ENCODE measurements at regions not wholly inside any gene's neighbourhood (a gene's known extent, or its start where the extent isn't known, plus 50 kb on each side); places are given as distances from the start of the nearest gene placed in this dataset.

DNA sequence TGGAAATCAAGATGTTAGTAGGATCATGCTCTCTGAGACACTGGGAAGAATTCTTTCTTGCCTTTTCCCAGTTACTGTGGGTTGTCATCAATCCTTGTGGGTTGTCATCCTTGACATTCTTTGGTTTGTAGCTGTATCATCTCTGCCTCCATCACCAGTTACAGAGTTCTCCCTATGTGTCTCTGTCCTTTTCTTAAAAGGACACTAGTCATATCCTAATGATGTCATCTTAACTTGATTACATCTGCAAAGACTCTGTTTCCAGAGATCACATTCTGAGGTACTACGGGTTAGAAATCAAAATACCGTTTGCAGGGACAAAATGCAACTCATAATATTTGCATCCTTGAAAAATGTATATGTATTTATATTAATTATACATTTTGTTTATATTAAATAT is 500.4 kb downstream of the ZBBX start:
- TF ChIP-seq, protein P1, sequence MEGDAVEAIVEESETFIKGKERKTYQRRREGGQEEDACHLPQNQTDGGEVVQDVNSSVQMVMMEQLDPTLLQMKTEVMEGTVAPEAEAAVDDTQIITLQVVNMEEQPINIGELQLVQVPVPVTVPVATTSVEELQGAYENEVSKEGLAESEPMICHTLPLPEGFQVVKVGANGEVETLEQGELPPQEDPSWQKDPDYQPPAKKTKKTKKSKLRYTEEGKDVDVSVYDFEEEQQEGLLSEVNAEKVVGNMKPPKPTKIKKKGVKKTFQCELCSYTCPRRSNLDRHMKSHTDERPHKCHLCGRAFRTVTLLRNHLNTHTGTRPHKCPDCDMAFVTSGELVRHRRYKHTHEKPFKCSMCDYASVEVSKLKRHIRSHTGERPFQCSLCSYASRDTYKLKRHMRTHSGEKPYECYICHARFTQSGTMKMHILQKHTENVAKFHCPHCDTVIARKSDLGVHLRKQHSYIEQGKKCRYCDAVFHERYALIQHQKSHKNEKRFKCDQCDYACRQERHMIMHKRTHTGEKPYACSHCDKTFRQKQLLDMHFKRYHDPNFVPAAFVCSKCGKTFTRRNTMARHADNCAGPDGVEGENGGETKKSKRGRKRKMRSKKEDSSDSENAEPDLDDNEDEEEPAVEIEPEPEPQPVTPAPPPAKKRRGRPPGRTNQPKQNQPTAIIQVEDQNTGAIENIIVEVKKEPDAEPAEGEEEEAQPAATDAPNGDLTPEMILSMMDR (conservative IDR thresholded peaks at IDR 0.05; ENCODE audit: low read depth, low read length): no peak
- no peak for TF ChIP-seq POLR2A (IDR thresholded peaks at IDR 0.05; ENCODE audit: low read depth, low read length)
- TF ChIP-seq RAD21 (IDR thresholded peaks at IDR 0.05; ENCODE audit: low read length): no peak
- TF ChIP-seq CEBPB (IDR thresholded peaks at IDR 0.05; ENCODE audit: low read depth, low read length): no peak
- TF ChIP-seq MAFK (IDR thresholded peaks at IDR 0.05; ENCODE audit: low read depth, low read length): no peak
- TF ChIP-seq MXI1 (IDR thresholded peaks at IDR 0.05; ENCODE audit: borderline replicate concordance, low read depth, low read length): no peak
- TF ChIP-seq MAZ (IDR thresholded peaks at IDR 0.05; ENCODE audit: borderline replicate concordance, low read depth, low read length): no peak
- TF ChIP-seq RFX5 (IDR thresholded peaks at IDR 0.05; ENCODE audit: low read depth, low read length): no peak
- TF ChIP-seq NFE2L2 (IDR thresholded peaks at IDR 0.05; ENCODE audit: low read depth, low read length): no peak
- no peak for TF ChIP-seq RCOR1 (IDR thresholded peaks at IDR 0.05; ENCODE audit: insufficient replicate concordance, low read length)
- TF ChIP-seq SMC3 (IDR thresholded peaks at IDR 0.05; ENCODE audit: low read depth, low read length): no peak
- TF ChIP-seq, protein P2, sequence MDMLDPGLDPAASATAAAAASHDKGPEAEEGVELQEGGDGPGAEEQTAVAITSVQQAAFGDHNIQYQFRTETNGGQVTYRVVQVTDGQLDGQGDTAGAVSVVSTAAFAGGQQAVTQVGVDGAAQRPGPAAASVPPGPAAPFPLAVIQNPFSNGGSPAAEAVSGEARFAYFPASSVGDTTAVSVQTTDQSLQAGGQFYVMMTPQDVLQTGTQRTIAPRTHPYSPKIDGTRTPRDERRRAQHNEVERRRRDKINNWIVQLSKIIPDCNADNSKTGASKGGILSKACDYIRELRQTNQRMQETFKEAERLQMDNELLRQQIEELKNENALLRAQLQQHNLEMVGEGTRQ (IDR thresholded peaks at IDR 0.05; ENCODE audit: low read depth, low read length): no peak
- TF ChIP-seq CHD1 (IDR thresholded peaks at IDR 0.05; ENCODE audit: low read depth, low read length): no peak
- TF ChIP-seq FOS (IDR thresholded peaks at IDR 0.05; ENCODE audit: low read depth, low read length): no peak

All from IMR-90 (cell line).